Duodenal mucosa (tissue), 2 donors: ENCODE measurements at regions not wholly inside any gene's neighbourhood (a gene's known extent, or its start where the extent isn't known, plus 50 kb on each side); places are given as distances from the start of the nearest gene placed in this dataset.

Experiments used
- H3K27ac ChIP-seq: one replicate; pipeline ENCODE4 v1.7.0; 2013; ENCODE audit warnings: low read depth, low read length
- H3K27me3 ChIP-seq, 2 donors: one replicate each; pipeline ENCODE4 v1.7.0; 2013; ENCODE audit warnings: low read length in 2 of 2, control low read depth in 1 of 2; ENCODE audit not compliant: insufficient read depth in 2 of 2, control insufficient read depth in 1 of 2
- H3K36me3 ChIP-seq, 2 donors: one replicate each; pipeline ENCODE4 v1.7.0; 2013; ENCODE audit warnings: low read length in 2 of 2, control low read depth in 1 of 2; ENCODE audit not compliant: insufficient read depth in 2 of 2, control insufficient read depth in 1 of 2
- H3K4me1 ChIP-seq, 2 donors: one replicate each; pipeline ENCODE4 v1.7.0; 2013; ENCODE audit warnings: low read length in 2 of 2, control low read depth in 1 of 2; ENCODE audit not compliant: insufficient read depth in 2 of 2, control insufficient read depth in 1 of 2
- H3K4me3 ChIP-seq, 2 donors: one replicate each; pipeline ENCODE4 v1.7.0; 2013; ENCODE audit warnings: low read length in 2 of 2, low read depth in 1 of 2
- H3K9ac ChIP-seq, 2 donors: one replicate each; pipeline ENCODE4 v1.7.0; 2013; ENCODE audit warnings: low read length in 2 of 2, low read depth in 1 of 2
- H3K9me3 ChIP-seq, 2 donors: one replicate each; pipeline ENCODE4 v1.7.0; 2013; ENCODE audit warnings: low read length in 2 of 2, control low read depth in 1 of 2; ENCODE audit not compliant: control insufficient read depth in 1 of 2

- Histone ChIP-seq H3K4me1 (no peaks in the 10 kb centered on the region), H3K36me3 (no peaks in the 10 kb centered on the region), H3K27ac (no peak overlapping the region), H3K9me3 (peaks cover 0 to 5% of the 10 kb centered on the region in 2 donors), H3K4me3 (no peak overlapping the region), H3K9ac (no peak overlapping the region), H3K27me3 (no peaks in the 10 kb centered on the region)
Measured at GRCh38 chr3:80391573-80391972, 623.8 kb upstream of the ROBO1 start.

DNA sequence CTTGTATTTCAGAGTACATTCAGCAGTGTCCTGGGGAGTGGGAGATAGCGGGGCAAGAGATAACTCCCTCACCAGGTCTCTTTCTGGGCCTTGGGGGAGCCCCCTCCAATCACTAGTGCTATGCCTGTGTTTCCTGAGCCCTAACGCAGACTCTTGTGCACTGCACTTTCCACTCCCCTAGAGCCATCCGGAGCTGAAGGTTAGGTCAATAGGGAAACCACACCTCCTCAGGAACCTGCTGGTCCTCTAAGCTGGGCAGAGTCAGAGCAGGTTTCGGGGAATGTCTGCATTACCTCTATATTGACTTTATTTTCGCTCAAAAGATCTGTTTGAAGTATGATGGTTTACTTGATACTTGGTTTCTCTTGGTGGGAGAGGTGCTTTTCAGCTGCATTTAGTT lies 617.0 kb upstream of the ROBO1 start:
- Histone ChIP-seq H3K27ac (no peak overlapping the region), H3K36me3 (no peaks in the 10 kb centered on the region), H3K4me3 (no peak overlapping the region), H3K27me3 (no peaks in the 10 kb centered on the region), H3K9me3 (peaks cover 0 to 5% of the 10 kb centered on the region in 2 donors), H3K4me1 (no peaks in the 10 kb centered on the region), H3K9ac (no peak overlapping the region)

GRCh38 chr3:80374423-80374822 lies 606.6 kb upstream of the ROBO1 start:
- H3K9ac ChIP-seq = no peak overlapping the region
- no peaks in the 10 kb centered on the region for H3K9me3 ChIP-seq
- H3K4me1 ChIP-seq = no peaks in the 10 kb centered on the region

DNA sequence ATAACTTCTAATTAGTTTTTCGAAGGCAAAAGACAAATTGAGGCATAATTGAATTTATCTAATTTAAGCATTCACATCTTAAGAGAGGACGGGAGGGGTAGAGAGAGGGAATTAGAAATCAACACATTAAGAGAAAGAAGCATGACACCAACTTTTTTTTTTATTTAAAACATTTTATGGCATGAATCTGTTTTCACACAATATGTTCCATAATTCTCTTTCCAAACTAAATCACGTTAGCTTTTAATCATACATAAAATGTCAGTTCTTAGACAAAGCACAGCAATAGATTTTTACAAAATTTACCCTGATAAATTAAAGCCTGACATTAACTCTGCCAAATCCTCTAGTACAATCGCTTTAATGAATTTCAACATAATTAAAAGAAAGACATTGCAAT lies 600.8 kb upstream of the ROBO1 start:
- Histone ChIP-seq H3K4me3 (no peak overlapping the region), H3K27me3 (no peaks in the 10 kb centered on the region), H3K9me3 (no peaks in the 10 kb centered on the region), H3K27ac (no peak overlapping the region), H3K9ac (no peak overlapping the region), H3K4me1 (no peaks in the 10 kb centered on the region), H3K36me3 (no peaks in the 10 kb centered on the region)

More at GRCh38 chr3:80374423-80374822, 606.6 kb upstream of the ROBO1 start:
- Histone ChIP-seq H3K27me3 (no peaks in the 10 kb centered on the region), H3K27ac (no peak overlapping the region), H3K36me3 (no peaks in the 10 kb centered on the region), H3K4me3 (no peak overlapping the region)

GRCh38 chr3:80366808-80367548 lies 599.2 kb upstream of the ROBO1 start:
- H3K4me1 ChIP-seq = no peaks in the 10 kb centered on the region
- H3K27ac ChIP-seq = no peak overlapping the region
- no peak overlapping the region for H3K4me3 ChIP-seq
- H3K36me3 ChIP-seq = no peaks in the 10 kb centered on the region
- no peak overlapping the region for H3K9ac ChIP-seq
- H3K9me3 ChIP-seq = no peaks in the 10 kb centered on the region
- H3K27me3 ChIP-seq = no peaks in the 10 kb centered on the region

GRCh38 chr3:80357761-80358160 lies 590.0 kb upstream of the ROBO1 start:
- Histone ChIP-seq H3K4me1 (no peaks in the 10 kb centered on the region), H3K27ac (no peak overlapping the region), H3K36me3 (no peaks in the 10 kb centered on the region), H3K27me3 (no peaks in the 10 kb centered on the region), H3K9me3 (no peaks in the 10 kb centered on the region), H3K9ac (no peak overlapping the region), H3K4me3 (no peak overlapping the region)

DNA sequence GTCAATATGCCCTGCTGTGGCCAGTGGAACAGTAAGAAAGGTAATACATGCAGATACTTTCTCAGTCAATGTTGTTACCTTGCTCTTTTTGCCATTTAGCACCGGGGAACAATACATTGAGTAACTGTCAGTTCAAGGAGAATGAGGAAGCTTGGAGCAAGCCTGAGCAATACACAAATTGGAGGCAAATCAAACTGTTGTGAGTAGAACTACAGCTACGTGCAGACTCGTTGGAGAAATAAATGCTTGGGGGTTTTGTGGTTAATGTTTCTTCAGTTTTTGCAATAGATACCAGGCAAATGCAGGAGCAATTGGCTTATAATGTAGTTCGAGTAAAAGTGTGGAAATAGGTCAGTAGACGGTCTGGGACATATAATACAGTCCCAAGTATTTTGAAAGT lies 587.3 kb upstream of the ROBO1 start:
- no peaks in the 10 kb centered on the region for H3K9me3 ChIP-seq

GRCh38 chr3:80351201-80351600 lies 583.4 kb upstream of the ROBO1 start:
- no peak overlapping the region for H3K27ac ChIP-seq
- H3K4me3 ChIP-seq = no peak overlapping the region
- H3K27me3 ChIP-seq = no peaks in the 10 kb centered on the region
- H3K9ac ChIP-seq = no peak overlapping the region
- no peaks in the 10 kb centered on the region for H3K4me1 ChIP-seq
- no peaks in the 10 kb centered on the region for H3K36me3 ChIP-seq
- H3K9me3 ChIP-seq = no peaks in the 10 kb centered on the region

More for the DNA sequence above, 587.3 kb upstream of the ROBO1 start:
- Histone ChIP-seq H3K36me3 (no peaks in the 10 kb centered on the region), H3K4me1 (no peaks in the 10 kb centered on the region), H3K4me3 (no peak overlapping the region), H3K27me3 (no peaks in the 10 kb centered on the region), H3K27ac (no peak overlapping the region), H3K9ac (no peak overlapping the region)

DNA sequence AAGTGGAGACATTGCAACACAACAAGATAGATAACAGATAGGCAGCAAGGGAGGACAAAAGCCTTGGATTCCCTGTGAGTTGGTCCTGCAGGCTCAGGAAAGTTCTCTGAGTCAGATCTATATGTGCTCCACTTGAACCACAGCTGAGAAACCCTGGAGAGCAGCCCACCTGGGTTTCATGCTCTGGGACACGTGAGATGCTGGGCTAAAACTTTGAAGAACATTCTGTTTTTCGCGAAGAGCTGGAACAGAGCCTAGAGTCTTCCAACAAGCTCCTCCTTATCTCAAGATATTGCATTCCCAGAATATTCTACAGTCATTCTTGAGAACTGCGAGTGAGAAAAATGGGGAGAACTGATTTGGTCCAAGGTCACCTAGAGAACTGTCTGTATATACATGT lies 583.0 kb upstream of the ROBO1 start:
- Histone ChIP-seq H3K9ac (no peak overlapping the region), H3K27me3 (no peaks in the 10 kb centered on the region), H3K4me1 (no peaks in the 10 kb centered on the region), H3K4me3 (no peak overlapping the region), H3K36me3 (no peaks in the 10 kb centered on the region), H3K27ac (no peak overlapping the region), H3K9me3 (no peaks in the 10 kb centered on the region)

GRCh38 chr3:80338366-80338765 lies 570.6 kb upstream of the ROBO1 start:
- no peak overlapping the region for H3K27ac ChIP-seq
- H3K27me3 ChIP-seq = no peaks in the 10 kb centered on the region
- H3K36me3 ChIP-seq = no peaks in the 10 kb centered on the region
- H3K4me1 ChIP-seq = no peaks in the 10 kb centered on the region
- H3K9me3 ChIP-seq = peaks cover 0 to 4% of the 10 kb centered on the region in 2 donors
- H3K4me3 ChIP-seq = no peak overlapping the region
- H3K9ac ChIP-seq = no peak overlapping the region
